ENCODE measurements at regions not wholly inside any gene's neighbourhood (a gene's known extent, or its start where the extent isn't known, plus 50 kb on each side); places are given as distances from the start of the nearest gene placed in this dataset.

GRCh38 chr7:96869538-96869937 is 135.8 kb upstream of the DLX6 start:
- H3K27ac ChIP-seq (ENCODE audit: low read depth, low read length), result no peak overlapping the region
- H3K36me3 ChIP-seq (ENCODE audit: insufficient read depth, low read length), result no peaks in the 10 kb centered on the region

GRCh38 chr7:96870185-96870584 is 135.2 kb upstream of the DLX6 start:
- Histone ChIP-seq H3K4me1 (ENCODE audit: control insufficient read depth, insufficient read depth, low read length, unreplicated experiment) (no peaks in the 10 kb centered on the region), H3K4me3 (ENCODE audit: low read depth, low read length) (no peak overlapping the region), H2AFZ (ENCODE audit: low read length, unreplicated experiment) (no peak overlapping the region)

More at GRCh38 chr7:96869538-96869937, 135.8 kb upstream of the DLX6 start:
- Histone ChIP-seq H3K79me2 (ENCODE audit: control insufficient read depth, insufficient read depth, low read length, unreplicated experiment) (no peaks in the 10 kb centered on the region), H2AFZ (ENCODE audit: low read length, unreplicated experiment) (no peak overlapping the region), H3K4me1 (ENCODE audit: control insufficient read depth, insufficient read depth, low read length, unreplicated experiment) (no peaks in the 10 kb centered on the region), H3K4me3 (ENCODE audit: low read depth, low read length) (no peak overlapping the region), H3K27me3 (ENCODE audit: insufficient read depth, low read length) (no peaks in the 10 kb centered on the region)

GRCh38 chr7:96870934-96871333 is 134.4 kb upstream of the DLX6 start:
- H3K36me3 ChIP-seq (ENCODE audit: insufficient read depth, low read length), result no peaks in the 10 kb centered on the region
- H2AFZ ChIP-seq (ENCODE audit: low read length, unreplicated experiment), result no peak overlapping the region
- no peak overlapping the region for H3K27ac ChIP-seq (ENCODE audit: low read depth, low read length)
- no peaks in the 10 kb centered on the region for H3K79me2 ChIP-seq (ENCODE audit: control insufficient read depth, insufficient read depth, low read length, unreplicated experiment)
- no peaks in the 10 kb centered on the region for H3K27me3 ChIP-seq (ENCODE audit: insufficient read depth, low read length)
- no peak overlapping the region for H3K4me3 ChIP-seq (ENCODE audit: low read depth, low read length)
- H3K4me1 ChIP-seq (ENCODE audit: control insufficient read depth, insufficient read depth, low read length, unreplicated experiment), result no peaks in the 10 kb centered on the region

More at GRCh38 chr7:96870185-96870584, 135.2 kb upstream of the DLX6 start:
- Histone ChIP-seq H3K27ac (ENCODE audit: low read depth, low read length) (no peak overlapping the region), H3K79me2 (ENCODE audit: control insufficient read depth, insufficient read depth, low read length, unreplicated experiment) (no peaks in the 10 kb centered on the region), H3K27me3 (ENCODE audit: insufficient read depth, low read length) (no peaks in the 10 kb centered on the region), H3K36me3 (ENCODE audit: insufficient read depth, low read length) (no peaks in the 10 kb centered on the region)

GRCh38 chr7:96887426-96887825 is 117.9 kb upstream of the DLX6 start:
- Histone ChIP-seq H3K27me3 (ENCODE audit: insufficient read depth, low read length) (no peaks in the 10 kb centered on the region), H3K27ac (ENCODE audit: low read depth, low read length) (no peak overlapping the region), H3K79me2 (ENCODE audit: control insufficient read depth, insufficient read depth, low read length, unreplicated experiment) (no peaks in the 10 kb centered on the region), H3K36me3 (ENCODE audit: insufficient read depth, low read length) (no peaks in the 10 kb centered on the region), H3K4me3 (ENCODE audit: low read depth, low read length) (no peak overlapping the region), H2AFZ (ENCODE audit: low read length, unreplicated experiment) (no peak overlapping the region), H3K4me1 (ENCODE audit: control insufficient read depth, insufficient read depth, low read length, unreplicated experiment) (peaks cover 14% of the 10 kb centered on the region)

DNA sequence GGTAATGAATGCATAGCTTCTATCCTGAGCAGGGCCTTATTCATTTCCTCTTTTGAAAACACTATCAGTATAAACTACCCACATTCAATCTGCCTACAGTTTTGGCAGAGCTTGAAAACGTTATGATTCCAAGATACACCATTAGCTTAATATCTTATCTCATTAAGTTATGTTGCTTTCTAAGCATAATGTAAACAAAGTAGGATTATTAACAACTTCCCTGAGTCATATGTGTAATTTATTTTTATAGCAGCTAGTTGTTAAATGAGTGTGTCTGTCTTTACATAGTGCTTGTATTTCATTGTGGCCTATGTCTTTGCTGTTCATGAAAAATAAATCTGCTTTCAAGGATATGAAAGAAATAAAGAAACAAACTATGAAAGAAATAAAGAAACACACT is 106.2 kb upstream of the DLX6 start:
- H2AFZ ChIP-seq (ENCODE audit: low read length, unreplicated experiment), result no peak overlapping the region
- no peaks in the 10 kb centered on the region for H3K79me2 ChIP-seq (ENCODE audit: control insufficient read depth, insufficient read depth, low read length, unreplicated experiment)
- H3K4me1 ChIP-seq (ENCODE audit: control insufficient read depth, insufficient read depth, low read length, unreplicated experiment), result peaks cover 19% of the 10 kb centered on the region
- H3K27ac ChIP-seq (ENCODE audit: low read depth, low read length), result no peak overlapping the region
- H3K4me3 ChIP-seq (ENCODE audit: low read depth, low read length), result no peak overlapping the region
- H3K27me3 ChIP-seq (ENCODE audit: insufficient read depth, low read length), result no peaks in the 10 kb centered on the region
- H3K36me3 ChIP-seq (ENCODE audit: insufficient read depth, low read length), result no peaks in the 10 kb centered on the region

GRCh38 chr7:96901822-96902445 is 103.4 kb upstream of the DLX6 start:
- Histone ChIP-seq H3K27me3 (ENCODE audit: insufficient read depth, low read length) (no peaks in the 10 kb centered on the region), H3K27ac (ENCODE audit: low read depth, low read length) (no peak overlapping the region), H3K36me3 (ENCODE audit: insufficient read depth, low read length) (no peaks in the 10 kb centered on the region), H3K4me3 (ENCODE audit: low read depth, low read length) (no peak overlapping the region), H2AFZ (ENCODE audit: low read length, unreplicated experiment) (no peak overlapping the region), H3K4me1 (ENCODE audit: control insufficient read depth, insufficient read depth, low read length, unreplicated experiment) (peaks cover 11% of the 10 kb centered on the region), H3K79me2 (ENCODE audit: control insufficient read depth, insufficient read depth, low read length, unreplicated experiment) (no peaks in the 10 kb centered on the region)

- Histone ChIP-seq H3K36me3 (ENCODE audit: insufficient read depth, low read length) (no peaks in the 10 kb centered on the region), H3K27me3 (ENCODE audit: insufficient read depth, low read length) (no peaks in the 10 kb centered on the region), H3K4me1 (ENCODE audit: control insufficient read depth, insufficient read depth, low read length, unreplicated experiment) (peaks cover 11% of the 10 kb centered on the region), H3K4me3 (ENCODE audit: low read depth, low read length) (no peak overlapping the region), H3K79me2 (ENCODE audit: control insufficient read depth, insufficient read depth, low read length, unreplicated experiment) (no peaks in the 10 kb centered on the region), H3K27ac (ENCODE audit: low read depth, low read length) (no peak overlapping the region), H2AFZ (ENCODE audit: low read length, unreplicated experiment) (no peak overlapping the region)
Observed at GRCh38 chr7:96903906-96904305, 101.4 kb upstream of the DLX6 start.

DNA sequence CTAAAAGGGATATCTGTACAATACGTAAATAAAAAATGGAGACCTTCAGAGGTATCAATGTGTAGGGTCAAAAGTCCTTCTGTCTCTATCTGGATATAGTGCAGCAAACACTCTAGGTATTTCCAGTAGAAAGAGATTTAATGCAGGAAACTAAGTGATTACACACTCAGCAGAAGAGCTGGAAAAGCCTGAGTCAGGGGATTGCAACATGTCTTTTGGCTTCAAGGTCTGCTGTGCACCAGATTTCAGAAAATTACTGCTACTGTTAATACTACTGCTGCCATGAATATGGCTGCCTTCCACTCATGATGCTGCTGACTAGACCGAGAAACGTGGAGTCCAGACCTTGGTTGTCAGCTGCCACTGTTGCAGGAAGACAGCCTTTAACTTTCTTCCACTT is 94.9 kb upstream of the DLX6 start:
- Histone ChIP-seq H3K27ac (ENCODE audit: low read depth, low read length) (no peak overlapping the region), H3K79me2 (ENCODE audit: control insufficient read depth, insufficient read depth, low read length, unreplicated experiment) (no peaks in the 10 kb centered on the region), H3K4me1 (ENCODE audit: control insufficient read depth, insufficient read depth, low read length, unreplicated experiment) (peaks cover 3% of the 10 kb centered on the region), H3K4me3 (ENCODE audit: low read depth, low read length) (no peak overlapping the region), H3K27me3 (ENCODE audit: insufficient read depth, low read length) (no peaks in the 10 kb centered on the region), H3K36me3 (ENCODE audit: insufficient read depth, low read length) (no peaks in the 10 kb centered on the region), H2AFZ (ENCODE audit: low read length, unreplicated experiment) (no peak overlapping the region)

DNA sequence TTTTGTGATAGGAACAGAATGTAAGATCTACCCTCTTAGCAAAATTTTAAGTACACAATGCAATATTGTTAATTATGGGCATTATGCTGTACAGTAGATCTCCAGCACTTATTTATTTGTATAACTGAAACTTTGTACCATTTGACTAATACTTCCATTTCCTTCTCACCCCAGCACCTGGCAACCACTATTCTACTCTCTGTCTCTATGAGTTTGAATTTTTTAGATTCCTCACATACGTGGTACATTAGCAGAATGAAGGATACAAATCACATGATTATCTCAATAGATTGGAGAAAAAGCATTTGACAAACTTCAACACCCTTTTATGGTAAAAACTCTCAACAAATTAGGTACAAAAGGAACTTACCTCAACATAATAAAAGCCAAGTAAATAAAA is 90.3 kb upstream of the DLX6 start:
- Histone ChIP-seq H3K36me3 (ENCODE audit: insufficient read depth, low read length) (no peaks in the 10 kb centered on the region), H3K4me3 (ENCODE audit: low read depth, low read length) (no peak overlapping the region), H3K4me1 (ENCODE audit: control insufficient read depth, insufficient read depth, low read length, unreplicated experiment) (peaks cover 3% of the 10 kb centered on the region), H3K27ac (ENCODE audit: low read depth, low read length) (no peak overlapping the region), H3K27me3 (ENCODE audit: insufficient read depth, low read length) (no peaks in the 10 kb centered on the region), H2AFZ (ENCODE audit: low read length, unreplicated experiment) (no peak overlapping the region), H3K79me2 (ENCODE audit: control insufficient read depth, insufficient read depth, low read length, unreplicated experiment) (no peaks in the 10 kb centered on the region)

DNA sequence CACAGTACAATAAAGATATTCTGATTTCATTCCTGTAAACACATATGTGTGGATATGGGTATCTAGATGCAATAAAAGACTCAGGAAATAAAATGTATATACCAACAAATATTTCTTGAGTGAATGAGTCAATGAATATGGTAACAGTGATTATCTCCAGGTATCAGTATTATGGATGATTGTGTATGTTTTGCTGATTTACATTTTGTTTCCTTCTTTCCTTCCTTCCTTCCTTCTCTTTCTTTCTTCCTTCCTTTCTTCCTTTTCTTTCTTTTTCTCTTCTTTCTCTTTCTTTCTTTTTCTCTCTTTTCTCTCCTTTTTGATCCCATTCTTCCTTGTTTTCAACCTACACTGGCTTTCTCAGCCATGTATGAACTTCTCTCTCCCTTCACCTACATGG is 85.3 kb upstream of the DLX6 start:
- Histone ChIP-seq H3K27ac (ENCODE audit: low read depth, low read length) (no peak overlapping the region), H3K4me1 (ENCODE audit: control insufficient read depth, insufficient read depth, low read length, unreplicated experiment) (no peaks in the 10 kb centered on the region), H2AFZ (ENCODE audit: low read length, unreplicated experiment) (no peak overlapping the region), H3K4me3 (ENCODE audit: low read depth, low read length) (no peak overlapping the region), H3K27me3 (ENCODE audit: insufficient read depth, low read length) (no peaks in the 10 kb centered on the region), H3K79me2 (ENCODE audit: control insufficient read depth, insufficient read depth, low read length, unreplicated experiment) (no peaks in the 10 kb centered on the region), H3K36me3 (ENCODE audit: insufficient read depth, low read length) (no peaks in the 10 kb centered on the region)

GRCh38 chr7:96920713-96921112 is 84.6 kb upstream of the DLX6 start:
- Histone ChIP-seq H3K27ac (ENCODE audit: low read depth, low read length) (no peak overlapping the region), H3K4me3 (ENCODE audit: low read depth, low read length) (no peak overlapping the region), H3K4me1 (ENCODE audit: control insufficient read depth, insufficient read depth, low read length, unreplicated experiment) (no peaks in the 10 kb centered on the region), H2AFZ (ENCODE audit: low read length, unreplicated experiment) (no peak overlapping the region), H3K27me3 (ENCODE audit: insufficient read depth, low read length) (no peaks in the 10 kb centered on the region), H3K79me2 (ENCODE audit: control insufficient read depth, insufficient read depth, low read length, unreplicated experiment) (no peaks in the 10 kb centered on the region), H3K36me3 (ENCODE audit: insufficient read depth, low read length) (no peaks in the 10 kb centered on the region)

All from ACC112 (cell line).